ENCODE measurements at regions not wholly inside any gene's neighbourhood (a gene's known extent, or its start where the extent isn't known, plus 50 kb on each side); places are given as distances from the start of the nearest gene placed in this dataset.

DNA sequence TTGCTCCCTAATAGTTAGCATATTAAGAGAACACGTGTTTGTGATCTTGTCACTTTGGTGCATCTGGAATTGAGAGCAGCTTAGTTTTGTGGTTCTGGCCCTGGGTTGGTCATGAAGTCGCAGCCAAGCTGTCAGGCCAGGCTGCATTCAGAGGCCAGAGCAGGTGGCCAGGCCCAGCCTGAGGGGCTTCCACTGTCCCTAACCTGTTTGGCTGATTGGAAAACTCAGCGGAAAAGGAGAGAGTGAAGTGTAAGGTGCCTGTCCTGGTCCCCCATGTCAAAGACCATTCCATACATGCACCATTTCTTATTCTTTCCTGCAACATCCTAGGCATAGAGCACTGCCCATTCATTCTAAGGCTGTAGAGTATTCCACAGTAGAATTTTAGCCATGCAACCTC, 111.5 kb upstream of the IGLL5 start:
- no peak for ATAC-seq
- DNase-seq = no peak
- H3K36me3 ChIP-seq (ENCODE audit: low read depth) = no peaks in the 10 kb centered on the region
- TF ChIP-seq, protein P1, sequence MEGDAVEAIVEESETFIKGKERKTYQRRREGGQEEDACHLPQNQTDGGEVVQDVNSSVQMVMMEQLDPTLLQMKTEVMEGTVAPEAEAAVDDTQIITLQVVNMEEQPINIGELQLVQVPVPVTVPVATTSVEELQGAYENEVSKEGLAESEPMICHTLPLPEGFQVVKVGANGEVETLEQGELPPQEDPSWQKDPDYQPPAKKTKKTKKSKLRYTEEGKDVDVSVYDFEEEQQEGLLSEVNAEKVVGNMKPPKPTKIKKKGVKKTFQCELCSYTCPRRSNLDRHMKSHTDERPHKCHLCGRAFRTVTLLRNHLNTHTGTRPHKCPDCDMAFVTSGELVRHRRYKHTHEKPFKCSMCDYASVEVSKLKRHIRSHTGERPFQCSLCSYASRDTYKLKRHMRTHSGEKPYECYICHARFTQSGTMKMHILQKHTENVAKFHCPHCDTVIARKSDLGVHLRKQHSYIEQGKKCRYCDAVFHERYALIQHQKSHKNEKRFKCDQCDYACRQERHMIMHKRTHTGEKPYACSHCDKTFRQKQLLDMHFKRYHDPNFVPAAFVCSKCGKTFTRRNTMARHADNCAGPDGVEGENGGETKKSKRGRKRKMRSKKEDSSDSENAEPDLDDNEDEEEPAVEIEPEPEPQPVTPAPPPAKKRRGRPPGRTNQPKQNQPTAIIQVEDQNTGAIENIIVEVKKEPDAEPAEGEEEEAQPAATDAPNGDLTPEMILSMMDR (IDR thresholded peaks at IDR 0.05) = no peak
- H3K9me3 ChIP-seq = no peaks in the 10 kb centered on the region
- no peaks in the 10 kb centered on the region for H3K4me1 ChIP-seq (ENCODE audit: low read depth)
- H3K4me3 ChIP-seq = no peak overlapping the region
- intact Hi-C loops (cut with DNase I, micrococcal nuclease) = no loop called here

DNA sequence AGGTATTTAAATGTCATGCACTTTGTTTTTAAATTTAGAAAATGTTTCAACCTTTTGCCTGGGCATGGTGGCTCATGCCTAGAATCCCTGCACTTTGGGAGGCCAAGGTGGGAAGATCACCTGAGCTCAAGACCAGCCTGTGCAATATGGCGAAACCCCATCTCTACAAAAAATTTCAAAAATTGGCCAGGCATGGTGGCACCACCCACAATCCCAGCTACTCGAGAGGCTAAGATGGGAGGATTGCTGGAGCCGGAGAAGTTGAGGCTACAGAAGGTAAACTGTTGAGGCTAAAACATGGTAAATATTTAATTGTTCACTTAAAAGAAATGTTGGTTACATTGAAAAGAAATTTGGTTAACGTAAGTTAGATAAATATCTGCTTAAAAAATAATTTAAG, 108.4 kb upstream of the IGLL5 start:
- no peaks in the 10 kb centered on the region for H3K9me3 ChIP-seq
- TF ChIP-seq, protein P1 (IDR thresholded peaks at IDR 0.05) = no peak
- H3K4me1 ChIP-seq (ENCODE audit: low read depth) = no peaks in the 10 kb centered on the region
- no peak for DNase-seq
- intact Hi-C loops (cut with DNase I, micrococcal nuclease) = no loop called here
- no peak for ATAC-seq
- no peaks in the 10 kb centered on the region for H3K36me3 ChIP-seq (ENCODE audit: low read depth)
- no peak overlapping the region for H3K4me3 ChIP-seq

DNA sequence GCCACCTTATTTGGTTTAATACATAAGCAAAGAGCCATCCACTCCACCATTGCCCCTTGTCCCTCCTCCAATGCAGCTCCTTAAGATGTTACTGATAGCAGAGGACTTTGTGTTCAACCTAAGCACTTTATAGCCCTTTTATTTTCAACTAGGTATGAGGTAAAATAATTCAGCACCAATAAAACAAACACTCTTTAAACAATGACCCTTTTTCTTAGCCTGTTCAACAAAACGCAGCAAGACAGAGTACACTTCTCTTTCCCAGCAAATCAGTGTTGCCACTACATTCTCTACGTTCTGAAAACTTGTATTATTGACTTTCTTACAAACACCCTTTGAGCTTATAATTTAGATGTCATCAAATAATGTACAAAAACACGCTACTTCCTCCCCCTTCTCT, 104.0 kb upstream of the IGLL5 start:
- Histone ChIP-seq H3K36me3 (ENCODE audit: low read depth) (no peaks in the 10 kb centered on the region), H3K4me3 (no peak overlapping the region), H3K4me1 (ENCODE audit: low read depth) (no peaks in the 10 kb centered on the region), H3K9me3 (no peaks in the 10 kb centered on the region)
- TF ChIP-seq, protein P1 (IDR thresholded peaks at IDR 0.05) = no peak
- intact Hi-C loops (cut with DNase I, micrococcal nuclease) = no loop called here
- DNase-seq (no peak), ATAC-seq (peak; percentile 41)

DNA sequence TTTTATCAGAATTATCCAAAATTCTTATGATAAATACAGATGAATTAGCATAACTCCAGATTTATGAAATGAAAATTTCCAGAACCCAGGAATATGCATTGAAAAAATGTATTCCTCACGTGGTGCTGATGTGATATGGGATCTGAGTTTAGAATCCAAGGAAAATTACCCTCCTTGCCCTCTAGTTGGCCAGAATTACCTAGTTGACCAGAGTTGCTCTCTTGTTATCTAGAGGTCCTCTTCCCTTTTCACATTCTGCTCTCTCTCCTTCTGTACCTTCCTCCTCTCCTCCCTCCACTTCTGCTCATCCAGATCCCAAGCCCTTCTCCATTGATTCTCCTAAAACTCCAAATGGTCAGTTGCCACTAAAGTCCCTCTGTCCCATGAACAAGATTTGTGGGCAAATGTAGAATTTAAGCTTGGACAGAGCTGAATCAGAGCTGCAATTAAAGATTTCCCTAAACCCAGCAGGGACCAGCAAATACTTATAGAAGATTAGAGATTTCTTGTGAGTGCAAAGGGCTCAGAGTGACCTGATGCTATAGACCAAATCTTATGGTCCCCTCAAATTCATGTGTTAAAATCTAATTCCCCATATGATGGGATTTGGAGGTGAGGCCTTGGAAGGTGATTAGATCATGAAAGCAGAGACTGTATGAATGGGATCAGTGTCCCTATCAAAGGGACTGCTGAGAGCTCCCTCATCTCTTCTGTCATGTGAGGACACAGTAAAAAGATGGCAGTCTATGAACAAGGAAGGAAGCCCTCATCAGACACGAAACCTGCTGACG, 103.2 kb upstream of the IGLL5 start:
- Histone ChIP-seq H3K4me1 (ENCODE audit: low read depth) (no peaks in the 10 kb centered on the region), H3K36me3 (ENCODE audit: low read depth) (no peaks in the 10 kb centered on the region), H3K9me3 (no peaks in the 10 kb centered on the region), H3K4me3 (no peak overlapping the region)
- DNase-seq = no peak
- intact Hi-C loops (cut with DNase I, micrococcal nuclease) = no loop called here
- TF ChIP-seq, protein P1 (IDR thresholded peaks at IDR 0.05) = no peak
- ATAC-seq = no peak

- TF ChIP-seq, protein P1 (IDR thresholded peaks at IDR 0.05) = no peak
- Histone ChIP-seq H3K4me1 (ENCODE audit: low read depth) (no peaks in the 10 kb centered on the region), H3K36me3 (ENCODE audit: low read depth) (no peaks in the 10 kb centered on the region), H3K4me3 (no peak overlapping the region), H3K9me3 (no peaks in the 10 kb centered on the region)
- no peak for ATAC-seq
- intact Hi-C loops (cut with DNase I, micrococcal nuclease) = no loop called here
- DNase-seq = no peak
Measured at GRCh38 chr22:22785316-22786065, 102.1 kb upstream of the IGLL5 start.
